Osteoblast (primary cell): ENCODE measurements at regions not wholly inside any gene's neighbourhood (a gene's known extent, or its start where the extent isn't known, plus 50 kb on each side); places are given as distances from the start of the nearest gene placed in this dataset.
A peak's percentile ranks its signal among the peaks of the same experiment; 100 is the strongest.

Experiments used
- DNase-seq: peaks from one replicate; pipeline ENCODE4 v3.0.0; 2011; ENCODE audit warnings: low spot score, mixed read lengths; ENCODE audit not compliant: insufficient read length; ENCODE audit errors: missing footprints
- H2AFZ ChIP-seq: 2 replicates; pipeline ENCODE4 v1.6.0; 2011; ENCODE audit warnings: mild to moderate bottlenecking, low read length
- H3K27ac ChIP-seq: 2 replicates; pipeline ENCODE4 v1.5.1; 2011; ENCODE audit warnings: mild to moderate bottlenecking, low read depth, low read length, moderate library complexity
- H3K27me3 ChIP-seq: 2 replicates; pipeline ENCODE4 v1.6.0; 2012; ENCODE audit warnings: mild to moderate bottlenecking, control low read depth, inconsistent platforms, low read length, moderate library complexity; ENCODE audit not compliant: insufficient read depth
- H3K36me3 ChIP-seq: 2 replicates; pipeline ENCODE4 v1.5.1; 2011; ENCODE audit warnings: mild to moderate bottlenecking, low read length, control low read depth, moderate library complexity; ENCODE audit not compliant: insufficient read depth
- H3K4me1 ChIP-seq: 2 replicates; pipeline ENCODE4 v1.5.1; 2011; ENCODE audit warnings: mild to moderate bottlenecking, low read length, control low read depth, moderate library complexity; ENCODE audit not compliant: insufficient read depth
- H3K4me2 ChIP-seq: 2 replicates; pipeline ENCODE4 v1.6.0; 2011; ENCODE audit warnings: mild to moderate bottlenecking, low read length; ENCODE audit not compliant: insufficient read depth
- H3K4me3 ChIP-seq: fragments of 200-600 bp; sonication (generic); 3 replicates; pipeline ENCODE4 v1.5.1; 2012; ENCODE audit warnings: mild to moderate bottlenecking, low read length, inconsistent platforms; ENCODE audit not compliant: insufficient read depth
- H3K79me2 ChIP-seq: 2 replicates; pipeline ENCODE4 v1.6.0; 2012; ENCODE audit warnings: mild to moderate bottlenecking, low read length, control low read depth, inconsistent platforms; ENCODE audit not compliant: insufficient read depth
- H3K9me3 ChIP-seq: 2 replicates; pipeline ENCODE4 v1.5.1; 2011; ENCODE audit warnings: low read depth, low read length, control low read depth
- H4K20me1 ChIP-seq: 2 replicates; pipeline ENCODE4 v1.6.0; 2012; ENCODE audit warnings: mild to moderate bottlenecking, low read length, control low read depth; ENCODE audit not compliant: insufficient read depth
- CTCF ChIP-seq: IDR thresholded peaks from 2 replicates; pipeline ENCODE4 v1.5.1; 2011; ENCODE audit warnings: mild to moderate bottlenecking, low read depth, low read length, moderate library complexity; ENCODE audit errors: extremely low read depth

GRCh38 chr1:185646202-185646683 lies 87.9 kb upstream of the HMCN1 start:
- Histone ChIP-seq H3K4me1 (peaks cover 33% of the 10 kb centered on the region), H3K27me3 (no peaks in the 10 kb centered on the region), H3K27ac (peak overlapping the region; percentile 65), H3K9me3 (no peaks in the 10 kb centered on the region), H3K79me2 (no peaks in the 10 kb centered on the region), H4K20me1 (no peaks in the 10 kb centered on the region), H3K4me2 (peak overlapping the region; percentile 74), H3K4me3 (peak overlapping the region; percentile 45), H3K36me3 (no peaks in the 10 kb centered on the region), H2AFZ (no peak overlapping the region)
- no peak for TF ChIP-seq CTCF
- peak; percentile 92 for DNase-seq

GRCh38 chr1:185645686-185646085 lies 88.5 kb upstream of the HMCN1 start:
- H2AFZ ChIP-seq = no peak overlapping the region
- no peaks in the 10 kb centered on the region for H4K20me1 ChIP-seq
- no peaks in the 10 kb centered on the region for H3K79me2 ChIP-seq
- H3K9me3 ChIP-seq = no peaks in the 10 kb centered on the region
- peak overlapping the region; percentile 65 for H3K27ac ChIP-seq
- H3K4me3 ChIP-seq = no peak overlapping the region
- no peaks in the 10 kb centered on the region for H3K36me3 ChIP-seq
- no peaks in the 10 kb centered on the region for H3K27me3 ChIP-seq
- peak; percentile 23 for DNase-seq
- no peak for TF ChIP-seq CTCF
- H3K4me2 ChIP-seq = peak overlapping the region; percentile 74
- H3K4me1 ChIP-seq = peaks cover 33% of the 10 kb centered on the region

GRCh38 chr1:185645162-185645640 lies 89.0 kb upstream of the HMCN1 start:
- TF ChIP-seq CTCF = no peak

GRCh38 chr1:185644531-185644930 lies 89.7 kb upstream of the HMCN1 start:
- Histone ChIP-seq H3K27me3 (no peaks in the 10 kb centered on the region), H3K27ac (no peak overlapping the region), H3K4me2 (no peak overlapping the region), H3K79me2 (no peaks in the 10 kb centered on the region), H3K4me3 (no peak overlapping the region), H3K36me3 (no peaks in the 10 kb centered on the region), H4K20me1 (no peaks in the 10 kb centered on the region), H3K4me1 (peaks cover 33% of the 10 kb centered on the region), H3K9me3 (no peaks in the 10 kb centered on the region), H2AFZ (no peak overlapping the region)
- no peak for TF ChIP-seq CTCF
- DNase-seq = no peak

More at GRCh38 chr1:185645162-185645640, 89.0 kb upstream of the HMCN1 start:
- Histone ChIP-seq H3K36me3 (no peaks in the 10 kb centered on the region), H3K27me3 (no peaks in the 10 kb centered on the region), H3K27ac (peak overlapping the region; percentile 65), H3K4me1 (peaks cover 33% of the 10 kb centered on the region), H4K20me1 (no peaks in the 10 kb centered on the region), H3K4me2 (peak overlapping the region; percentile 11), H3K9me3 (no peaks in the 10 kb centered on the region), H3K79me2 (no peaks in the 10 kb centered on the region), H3K4me3 (no peak overlapping the region), H2AFZ (peak overlapping the region; percentile 2)
- DNase-seq = no peak
